ENCODE measurements at regions not wholly inside any gene's neighbourhood (a gene's known extent, or its start where the extent isn't known, plus 50 kb on each side); places are given as distances from the start of the nearest gene placed in this dataset.

DNA sequence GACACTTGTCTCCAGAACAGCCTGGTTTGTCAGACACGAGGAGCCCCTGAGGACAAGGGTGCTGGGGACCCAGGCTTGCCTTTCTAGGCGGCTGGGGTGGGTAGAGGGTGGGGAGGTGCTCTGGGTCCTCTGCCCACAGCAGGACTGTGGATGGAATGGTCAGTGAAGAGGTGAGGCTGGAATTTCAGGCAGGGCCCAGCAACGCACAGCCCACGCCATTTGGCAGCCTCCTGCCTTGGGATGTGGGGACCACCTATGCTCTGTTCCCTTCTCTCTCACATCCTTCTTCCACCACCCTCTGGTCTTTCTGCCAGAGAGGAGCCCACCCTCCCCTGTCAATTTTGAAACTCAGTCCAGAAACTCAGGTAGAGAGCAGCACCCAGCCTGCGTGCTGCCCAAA lies 103.2 kb downstream of the CXCL12 start:
- Mint-ChIP-seq H3K27ac (no peak overlapping the region), H3K9me3 (peaks cover 0 to 5% (median 2%) of the 10 kb centered on the region in 7 donors), H3K4me1 (no peaks in the 10 kb centered on the region), H3K36me3 (no peaks in the 10 kb centered on the region), H3K4me3 (no peak overlapping the region), H3K27me3 (ENCODE audit: low read depth in 3 of 3) (peaks cover under 1 to 11% (median 9%) of the 10 kb centered on the region in 3 donors)
- Histone ChIP-seq H4K20me1 (ENCODE audit: insufficient read depth, low read length) (no peaks in the 10 kb centered on the region), H3K36me3 (replicated peaks in 1 of 2; ENCODE audit: control insufficient read depth in 1 of 2, insufficient read depth in 2 of 2, low read length in 2 of 2) (no peaks in the 10 kb centered on the region), H3K4me3 (replicated peaks in 1 of 3; ENCODE audit: low read depth in 2 of 3, low read length in 3 of 3) (no peak overlapping the region), H3K79me2 (ENCODE audit: insufficient read depth, low read length) (no peaks in the 10 kb centered on the region), H3K4me2 (replicated peaks; ENCODE audit: extremely low read depth, low read length, poor library complexity, severe bottlenecking) (no peak overlapping the region), H3K9ac (ENCODE audit: insufficient read depth, low read length, poor library complexity, severe bottlenecking) (no peak overlapping the region), H3K27me3 (ENCODE audit: control insufficient read depth in 2 of 2, insufficient read depth in 2 of 2, low read length in 2 of 2) (no peaks in the 10 kb centered on the region), H3K9me3 (replicated peaks in 1 of 2; ENCODE audit: control insufficient read depth in 1 of 2, insufficient read depth in 1 of 2, low read length in 2 of 2) (no peaks in the 10 kb centered on the region), H2AFZ (ENCODE audit: insufficient read depth, low read depth, low read length, poor library complexity, severe bottlenecking) (no peak overlapping the region), H3K4me1 (ENCODE audit: control insufficient read depth in 1 of 2, insufficient read depth in 2 of 2, low read length in 2 of 2) (no peaks in the 10 kb centered on the region), H3K27ac (ENCODE audit: low read depth in 1 of 2, low read length in 2 of 2) (no peak overlapping the region)
- TF ChIP-seq, protein P1, sequence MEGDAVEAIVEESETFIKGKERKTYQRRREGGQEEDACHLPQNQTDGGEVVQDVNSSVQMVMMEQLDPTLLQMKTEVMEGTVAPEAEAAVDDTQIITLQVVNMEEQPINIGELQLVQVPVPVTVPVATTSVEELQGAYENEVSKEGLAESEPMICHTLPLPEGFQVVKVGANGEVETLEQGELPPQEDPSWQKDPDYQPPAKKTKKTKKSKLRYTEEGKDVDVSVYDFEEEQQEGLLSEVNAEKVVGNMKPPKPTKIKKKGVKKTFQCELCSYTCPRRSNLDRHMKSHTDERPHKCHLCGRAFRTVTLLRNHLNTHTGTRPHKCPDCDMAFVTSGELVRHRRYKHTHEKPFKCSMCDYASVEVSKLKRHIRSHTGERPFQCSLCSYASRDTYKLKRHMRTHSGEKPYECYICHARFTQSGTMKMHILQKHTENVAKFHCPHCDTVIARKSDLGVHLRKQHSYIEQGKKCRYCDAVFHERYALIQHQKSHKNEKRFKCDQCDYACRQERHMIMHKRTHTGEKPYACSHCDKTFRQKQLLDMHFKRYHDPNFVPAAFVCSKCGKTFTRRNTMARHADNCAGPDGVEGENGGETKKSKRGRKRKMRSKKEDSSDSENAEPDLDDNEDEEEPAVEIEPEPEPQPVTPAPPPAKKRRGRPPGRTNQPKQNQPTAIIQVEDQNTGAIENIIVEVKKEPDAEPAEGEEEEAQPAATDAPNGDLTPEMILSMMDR (IDR thresholded peaks at IDR 0.05) = no peak
- 89% methylated on average over 3 of the region's 5 CpGs for WGBS (ENCODE audit: insufficient coverage)
- intact Hi-C loops (cut with micrococcal nuclease) = no loop called here
- no peak for DNase-seq

DNA sequence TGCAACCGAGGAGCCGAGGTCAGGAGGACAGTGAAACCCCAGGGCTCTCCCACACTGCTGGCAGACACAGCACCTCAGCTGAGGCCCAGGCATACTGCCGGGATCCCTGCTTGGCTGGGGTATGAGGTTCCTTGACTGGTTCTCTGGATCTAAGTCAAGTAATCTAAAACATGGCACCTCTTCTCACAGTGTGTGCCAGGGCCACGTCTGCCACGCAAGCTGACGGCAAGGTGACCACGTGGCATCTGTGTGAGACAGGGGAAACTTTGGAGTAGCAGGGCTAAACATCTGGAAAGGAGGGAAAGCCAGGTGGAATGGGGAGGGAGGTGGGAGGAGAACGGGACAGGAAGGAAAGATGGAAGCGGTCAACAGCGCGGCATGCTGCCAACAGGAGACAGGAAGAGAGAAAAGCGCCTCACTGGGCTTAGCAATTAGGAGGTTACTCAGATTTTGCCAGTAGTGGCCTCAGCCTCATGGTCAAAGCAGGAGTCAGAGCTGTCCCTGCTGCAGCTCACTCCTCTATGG lies 103.7 kb downstream of the CXCL12 start:
- Mint-ChIP-seq H3K27me3 (ENCODE audit: low read depth in 3 of 3) (peaks cover 0 to 11% (median 9%) of the 10 kb centered on the region in 3 donors), H3K9me3 (peaks cover 0 to 8% (median 3%) of the 10 kb centered on the region in 7 donors), H3K36me3 (no peaks in the 10 kb centered on the region), H3K4me3 (no peak overlapping the region), H3K4me1 (no peaks in the 10 kb centered on the region), H3K27ac (no peak overlapping the region)
- Histone ChIP-seq H4K20me1 (ENCODE audit: insufficient read depth, low read length) (no peaks in the 10 kb centered on the region), H3K4me1 (ENCODE audit: control insufficient read depth in 1 of 2, insufficient read depth in 2 of 2, low read length in 2 of 2) (no peaks in the 10 kb centered on the region), H3K4me3 (replicated peaks in 1 of 3; ENCODE audit: low read depth in 2 of 3, low read length in 3 of 3) (no peak overlapping the region), H3K27ac (ENCODE audit: low read depth in 1 of 2, low read length in 2 of 2) (no peak overlapping the region), H3K4me2 (replicated peaks; ENCODE audit: extremely low read depth, low read length, poor library complexity, severe bottlenecking) (no peak overlapping the region), H3K36me3 (replicated peaks in 1 of 2; ENCODE audit: control insufficient read depth in 1 of 2, insufficient read depth in 2 of 2, low read length in 2 of 2) (no peaks in the 10 kb centered on the region), H2AFZ (ENCODE audit: insufficient read depth, low read depth, low read length, poor library complexity, severe bottlenecking) (no peak overlapping the region), H3K27me3 (ENCODE audit: control insufficient read depth in 2 of 2, insufficient read depth in 2 of 2, low read length in 2 of 2) (no peaks in the 10 kb centered on the region), H3K9ac (ENCODE audit: insufficient read depth, low read length, poor library complexity, severe bottlenecking) (no peak overlapping the region), H3K9me3 (replicated peaks in 1 of 2; ENCODE audit: control insufficient read depth in 1 of 2, insufficient read depth in 1 of 2, low read length in 2 of 2) (no peaks in the 10 kb centered on the region), H3K79me2 (ENCODE audit: insufficient read depth, low read length) (no peaks in the 10 kb centered on the region)
- intact Hi-C loops (cut with micrococcal nuclease) = no loop called here
- DNase-seq = no peak
- TF ChIP-seq, protein P1 (IDR thresholded peaks at IDR 0.05) = no peak
- WGBS (ENCODE audit: insufficient coverage) = 92% methylated on average over 10 of the region's 12 CpGs
